ENCODE measurements at regions not wholly inside any gene's neighbourhood (a gene's known extent, or its start where the extent isn't known, plus 50 kb on each side); places are given as distances from the start of the nearest gene placed in this dataset.
A peak's percentile ranks its signal among the peaks of the same experiment; 100 is the strongest.

DNA sequence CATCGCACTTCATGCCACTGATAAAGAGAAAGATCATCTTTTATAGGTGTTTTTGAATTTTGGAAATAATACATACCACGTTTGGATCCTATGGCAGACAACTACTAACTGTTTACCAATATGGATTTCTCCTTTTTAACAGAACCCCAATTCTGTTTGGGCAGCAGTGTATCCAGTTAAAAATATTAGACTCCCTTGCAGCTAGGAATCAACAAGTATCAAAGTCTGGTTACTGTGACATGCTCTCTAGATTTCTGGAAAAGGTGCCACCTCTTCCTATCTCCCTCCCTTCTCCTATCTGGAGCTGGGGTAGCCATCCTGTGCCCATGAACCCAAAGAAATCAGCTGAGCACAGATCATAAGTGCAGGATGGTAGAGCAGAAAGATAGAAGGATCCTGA lies 54.1 kb upstream of the DTNBP1 start:
- Histone ChIP-seq H4K20me1 (ENCODE audit: low read length) (no peaks in the 10 kb centered on the region), H3K79me2 (ENCODE audit: low read length) (no peaks in the 10 kb centered on the region), H3K27me3 (ENCODE audit: low read length) (no peaks in the 10 kb centered on the region), H3K9ac (ENCODE audit: low read length) (no peak overlapping the region), H3K9me2 (replicated peaks; ENCODE audit: low read length) (no peaks in the 10 kb centered on the region), H3K27ac (ENCODE audit: low read length) (no peak overlapping the region), H3K36me3 (ENCODE audit: low read depth, low read length) (no peaks in the 10 kb centered on the region), H2AFZ (ENCODE audit: low read length) (no peak overlapping the region), H3K4me1 (ENCODE audit: insufficient read depth, low read length) (peaks cover 15% of the 10 kb centered on the region), H3F3A (ENCODE audit: low read length, unreplicated experiment) (no peaks in the 10 kb centered on the region), H3K9me3 (ENCODE audit: low read length) (0 out of 2 replicates have a peak, but pooled peaks cover 6% of the 10 kb centered on the region), H3K4me2 (ENCODE audit: low read length) (no peak overlapping the region), H3K4me3 (ENCODE audit: low read length) (no peak overlapping the region)
- intact Hi-C loops (cut with micrococcal nuclease) = no loop called here
- ATAC-seq (no peak), DNase-seq (no peak)
- ChIA-PET CTCF (no interaction called here), POLR2A (ENCODE audit: unreplicated experiment) (no interaction called here)
- no TSS peak for BruUV-seq (replicated peaks)
- TF ChIP-seq EZH2phosphoT487 (IDR thresholded peaks at IDR 0.05; ENCODE audit: borderline replicate concordance, low read length) (no peak), EZH2 (IDR thresholded peaks at IDR 0.05; ENCODE audit: low read length, unreplicated experiment) (no peak)
- TF ChIP-seq, protein P1, sequence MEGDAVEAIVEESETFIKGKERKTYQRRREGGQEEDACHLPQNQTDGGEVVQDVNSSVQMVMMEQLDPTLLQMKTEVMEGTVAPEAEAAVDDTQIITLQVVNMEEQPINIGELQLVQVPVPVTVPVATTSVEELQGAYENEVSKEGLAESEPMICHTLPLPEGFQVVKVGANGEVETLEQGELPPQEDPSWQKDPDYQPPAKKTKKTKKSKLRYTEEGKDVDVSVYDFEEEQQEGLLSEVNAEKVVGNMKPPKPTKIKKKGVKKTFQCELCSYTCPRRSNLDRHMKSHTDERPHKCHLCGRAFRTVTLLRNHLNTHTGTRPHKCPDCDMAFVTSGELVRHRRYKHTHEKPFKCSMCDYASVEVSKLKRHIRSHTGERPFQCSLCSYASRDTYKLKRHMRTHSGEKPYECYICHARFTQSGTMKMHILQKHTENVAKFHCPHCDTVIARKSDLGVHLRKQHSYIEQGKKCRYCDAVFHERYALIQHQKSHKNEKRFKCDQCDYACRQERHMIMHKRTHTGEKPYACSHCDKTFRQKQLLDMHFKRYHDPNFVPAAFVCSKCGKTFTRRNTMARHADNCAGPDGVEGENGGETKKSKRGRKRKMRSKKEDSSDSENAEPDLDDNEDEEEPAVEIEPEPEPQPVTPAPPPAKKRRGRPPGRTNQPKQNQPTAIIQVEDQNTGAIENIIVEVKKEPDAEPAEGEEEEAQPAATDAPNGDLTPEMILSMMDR (conservative IDR thresholded peaks at IDR 0.05; ENCODE audit: low read depth, low read length) = no peak

DNA sequence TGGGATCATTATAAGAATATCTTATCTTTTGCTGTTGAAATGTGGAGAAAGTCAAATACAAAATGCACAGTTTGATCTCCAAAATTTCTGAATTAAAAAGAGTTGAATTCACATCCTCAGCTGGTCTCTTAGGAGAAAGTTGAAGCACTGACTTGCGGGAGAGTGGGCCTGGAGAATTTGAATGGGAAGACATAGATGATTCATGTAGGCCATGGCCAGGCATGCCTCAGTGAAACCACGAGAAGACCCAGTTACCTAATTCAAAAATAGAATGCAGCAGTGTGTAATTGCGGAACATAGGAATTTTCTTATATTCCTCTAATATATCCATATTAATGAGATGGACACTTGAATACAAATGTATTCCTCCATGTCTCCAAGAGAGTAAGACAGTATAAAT lies 53.0 kb upstream of the DTNBP1 start:
- DNase-seq (no peak), ATAC-seq (no peak)
- Histone ChIP-seq H3K79me2 (ENCODE audit: low read length) (no peaks in the 10 kb centered on the region), H3K9me2 (replicated peaks; ENCODE audit: low read length) (no peaks in the 10 kb centered on the region), H3F3A (ENCODE audit: low read length, unreplicated experiment) (no peaks in the 10 kb centered on the region), H3K9me3 (ENCODE audit: low read length) (0 out of 2 replicates have a peak, but pooled peaks cover 6% of the 10 kb centered on the region), H3K4me1 (ENCODE audit: insufficient read depth, low read length) (peaks cover 15% of the 10 kb centered on the region), H3K27ac (ENCODE audit: low read length) (no peak overlapping the region), H3K4me2 (ENCODE audit: low read length) (no peak overlapping the region), H3K9ac (ENCODE audit: low read length) (no peak overlapping the region), H3K4me3 (ENCODE audit: low read length) (no peak overlapping the region), H3K36me3 (ENCODE audit: low read depth, low read length) (no peaks in the 10 kb centered on the region), H2AFZ (ENCODE audit: low read length) (no peak overlapping the region), H4K20me1 (ENCODE audit: low read length) (no peaks in the 10 kb centered on the region), H3K27me3 (ENCODE audit: low read length) (no peaks in the 10 kb centered on the region)
- CTCF ChIA-PET = no interaction called here
- POLR2A ChIA-PET (ENCODE audit: unreplicated experiment) = no interaction called here
- intact Hi-C loops (cut with micrococcal nuclease) = no loop called here
- TF ChIP-seq EZH2phosphoT487 (IDR thresholded peaks at IDR 0.05; ENCODE audit: borderline replicate concordance, low read length) = no peak
- TF ChIP-seq, protein P1 (conservative IDR thresholded peaks at IDR 0.05; ENCODE audit: low read depth, low read length) = no peak
- TF ChIP-seq EZH2 (IDR thresholded peaks at IDR 0.05; ENCODE audit: low read length, unreplicated experiment) = no peak
- BruUV-seq (replicated peaks) = no TSS peak

DNA sequence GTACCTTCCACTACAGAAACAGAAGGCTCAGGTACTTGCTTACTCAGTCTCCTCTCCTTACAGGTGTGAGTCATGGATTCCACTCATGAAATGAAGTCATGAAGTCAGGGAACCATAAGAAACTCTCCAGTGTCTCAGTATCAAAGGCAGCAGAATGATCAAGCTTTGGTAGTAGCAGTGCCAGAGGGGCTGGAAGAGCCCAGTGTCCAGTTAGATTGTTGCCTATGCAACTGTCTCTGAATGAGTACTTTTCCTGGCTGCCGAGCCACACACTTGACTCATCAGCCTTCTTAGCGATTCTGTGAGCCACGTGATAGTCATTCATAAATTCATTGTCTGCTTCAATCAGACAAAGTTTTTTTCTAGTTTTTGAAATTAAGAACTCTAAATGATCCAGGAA lies 52.2 kb upstream of the DTNBP1 start:
- no TSS peak for BruUV-seq (replicated peaks)
- Histone ChIP-seq H3F3A (ENCODE audit: low read length, unreplicated experiment) (no peaks in the 10 kb centered on the region), H3K36me3 (ENCODE audit: low read depth, low read length) (no peaks in the 10 kb centered on the region), H3K4me1 (ENCODE audit: insufficient read depth, low read length) (peaks cover 15% of the 10 kb centered on the region), H3K79me2 (ENCODE audit: low read length) (no peaks in the 10 kb centered on the region), H3K4me3 (ENCODE audit: low read length) (no peak overlapping the region), H3K9me2 (replicated peaks; ENCODE audit: low read length) (no peaks in the 10 kb centered on the region), H2AFZ (ENCODE audit: low read length) (0 out of 2 replicates have a peak overlapping the region, but pooled peaks have one; percentile 14), H3K27ac (ENCODE audit: low read length) (peak overlapping the region; percentile 47), H3K27me3 (ENCODE audit: low read length) (no peaks in the 10 kb centered on the region), H3K9ac (ENCODE audit: low read length) (no peak overlapping the region), H4K20me1 (ENCODE audit: low read length) (no peaks in the 10 kb centered on the region), H3K9me3 (ENCODE audit: low read length) (0 out of 2 replicates have a peak, but pooled peaks cover 6% of the 10 kb centered on the region), H3K4me2 (ENCODE audit: low read length) (no peak overlapping the region)
- peak; percentile 80 for DNase-seq
- POLR2A ChIA-PET (ENCODE audit: unreplicated experiment) = no interaction called here
- TF ChIP-seq, protein P1 (conservative IDR thresholded peaks at IDR 0.05; ENCODE audit: low read depth, low read length) = no peak
- TF ChIP-seq EZH2 (IDR thresholded peaks at IDR 0.05; ENCODE audit: low read length, unreplicated experiment) (no peak), EZH2phosphoT487 (IDR thresholded peaks at IDR 0.05; ENCODE audit: borderline replicate concordance, low read length) (no peak)
- CTCF ChIA-PET = no interaction called here
- ATAC-seq = peak; percentile 64
- intact Hi-C loops (cut with micrococcal nuclease) = no loop called here
